Fibroblast of lung (primary cell): ENCODE measurements at regions not wholly inside any gene's neighbourhood (a gene's known extent, or its start where the extent isn't known, plus 50 kb on each side); places are given as distances from the start of the nearest gene placed in this dataset.

Experiments
- DNase-seq, 2 donors: peaks; one replicate each; pipeline versions ENCODE4 v3.0.0 to v3.0.0-alpha.2; 2010; ENCODE audit warnings: low read depth in 2 of 2
- H2AFZ ChIP-seq: 2 replicates; pipeline ENCODE4 v1.5.1; 2012; ENCODE audit warnings: low read length, control low read depth, inconsistent platforms
- H3K27ac ChIP-seq: 2 replicates; pipeline ENCODE4 v1.5.1; 2011; ENCODE audit warnings: low read length, control low read depth; ENCODE audit not compliant: insufficient read depth
- H3K27me3 ChIP-seq: 2 replicates; pipeline ENCODE4 v1.5.1; 2011; ENCODE audit warnings: mild to moderate bottlenecking, low read length; ENCODE audit not compliant: control insufficient read depth, insufficient read depth
- H3K36me3 ChIP-seq: 2 replicates; pipeline ENCODE4 v1.5.1; 2011; ENCODE audit warnings: low read length; ENCODE audit not compliant: control insufficient read depth, insufficient read depth
- H3K4me1 ChIP-seq: 2 replicates; pipeline ENCODE4 v1.5.1; 2011; ENCODE audit warnings: low read length; ENCODE audit not compliant: control insufficient read depth, insufficient read depth; ENCODE audit errors: extremely low read depth
- H3K4me2 ChIP-seq: 2 replicates; pipeline ENCODE4 v1.5.1; 2011; ENCODE audit warnings: low read length, control low read depth; ENCODE audit not compliant: insufficient read depth; ENCODE audit errors: extremely low read depth
- H3K4me3 ChIP-seq, 4 experiments: fragments of 200-600 bp in 1 of 4; sonication (generic) in 1 of 4; replicated peaks in 1 of 4; 2 replicates each; pipeline ENCODE4 v1.5.1; 2011 to 2016; ENCODE audit warnings: low read length in 4 of 4, low read depth in 3 of 4, mild to moderate bottlenecking in 3 of 4, control low read depth in 2 of 4, inconsistent platforms in 1 of 4, mixed read lengths in 1 of 4; ENCODE audit not compliant: insufficient read depth in 1 of 4; ENCODE audit errors: control extremely low read depth in 1 of 4
- H3K79me2 ChIP-seq: 2 replicates; pipeline ENCODE4 v1.5.1; 2012; ENCODE audit warnings: mild to moderate bottlenecking, low read length, inconsistent platforms; ENCODE audit not compliant: control insufficient read depth, insufficient read depth
- H3K9ac ChIP-seq: 2 replicates; pipeline ENCODE4 v1.5.1; 2011; ENCODE audit warnings: mild to moderate bottlenecking, low read length, control low read depth; ENCODE audit not compliant: insufficient read depth
- H3K9me3 ChIP-seq: 2 replicates; pipeline ENCODE4 v1.5.1; 2012; ENCODE audit warnings: low read depth, low read length; ENCODE audit not compliant: control insufficient read depth, insufficient read depth
- H4K20me1 ChIP-seq: 2 replicates; pipeline ENCODE4 v1.5.1; 2011; ENCODE audit warnings: low read length; ENCODE audit not compliant: control insufficient read depth, insufficient read depth; ENCODE audit errors: extremely low read depth
- EZH2 ChIP-seq: IDR thresholded peaks from 2 replicates; pipeline ENCODE4 v1.5.1; 2012; ENCODE audit warnings: low read length, control low read depth, mild to moderate bottlenecking; ENCODE audit errors: missing control alignments
- TF ChIP-seq, protein P1 (sequence below), 2 donors: IDR thresholded peaks in 1 of 2; conservative IDR thresholded peaks in 1 of 2; 1 replicate in 1 of 2; 2 replicates in 1 of 2; pipeline ENCODE4 v1.5.1; 2011 to 2012; ENCODE audit warnings: low read length in 2 of 2, control low read depth in 1 of 2, inconsistent platforms in 1 of 2, low read depth in 1 of 2, mild to moderate bottlenecking in 1 of 2

DNA sequence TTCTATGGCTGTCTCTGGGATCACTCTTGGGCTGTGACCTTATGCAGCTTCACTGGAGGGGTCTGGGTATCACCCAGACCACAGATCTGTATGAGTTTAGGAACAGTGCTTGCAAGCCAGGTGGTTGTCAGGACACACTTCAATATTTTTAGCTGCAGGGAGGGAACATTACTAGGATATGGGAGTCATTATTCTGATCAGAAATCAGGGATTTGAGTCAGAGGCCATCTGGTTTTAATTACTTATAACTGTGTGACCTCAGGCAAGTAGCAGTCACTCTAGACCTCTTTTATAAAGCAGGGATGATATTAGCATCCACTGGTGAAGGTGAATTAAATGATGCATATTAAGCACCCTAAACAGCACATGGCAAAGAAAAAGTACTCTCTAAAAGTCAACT lies 60.1 kb upstream of the NMUR2 start:
- no peak overlapping the region for H3K27ac ChIP-seq
- H3K4me3 ChIP-seq, result no peak overlapping the region
- no peaks in the 10 kb centered on the region for H4K20me1 ChIP-seq
- no peaks in the 10 kb centered on the region for H3K9me3 ChIP-seq
- H2AFZ ChIP-seq, result no peak overlapping the region
- H3K79me2 ChIP-seq, result no peaks in the 10 kb centered on the region
- H3K4me2 ChIP-seq, result no peak overlapping the region
- no peaks in the 10 kb centered on the region for H3K27me3 ChIP-seq
- no peak for TF ChIP-seq EZH2
- TF ChIP-seq, protein P1, sequence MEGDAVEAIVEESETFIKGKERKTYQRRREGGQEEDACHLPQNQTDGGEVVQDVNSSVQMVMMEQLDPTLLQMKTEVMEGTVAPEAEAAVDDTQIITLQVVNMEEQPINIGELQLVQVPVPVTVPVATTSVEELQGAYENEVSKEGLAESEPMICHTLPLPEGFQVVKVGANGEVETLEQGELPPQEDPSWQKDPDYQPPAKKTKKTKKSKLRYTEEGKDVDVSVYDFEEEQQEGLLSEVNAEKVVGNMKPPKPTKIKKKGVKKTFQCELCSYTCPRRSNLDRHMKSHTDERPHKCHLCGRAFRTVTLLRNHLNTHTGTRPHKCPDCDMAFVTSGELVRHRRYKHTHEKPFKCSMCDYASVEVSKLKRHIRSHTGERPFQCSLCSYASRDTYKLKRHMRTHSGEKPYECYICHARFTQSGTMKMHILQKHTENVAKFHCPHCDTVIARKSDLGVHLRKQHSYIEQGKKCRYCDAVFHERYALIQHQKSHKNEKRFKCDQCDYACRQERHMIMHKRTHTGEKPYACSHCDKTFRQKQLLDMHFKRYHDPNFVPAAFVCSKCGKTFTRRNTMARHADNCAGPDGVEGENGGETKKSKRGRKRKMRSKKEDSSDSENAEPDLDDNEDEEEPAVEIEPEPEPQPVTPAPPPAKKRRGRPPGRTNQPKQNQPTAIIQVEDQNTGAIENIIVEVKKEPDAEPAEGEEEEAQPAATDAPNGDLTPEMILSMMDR (conservative IDR thresholded peaks at IDR 0.05 in 1 of 2, IDR thresholded peaks at IDR 0.05 in 1 of 2; ENCODE audit: low read depth in 1 of 2, low read length in 2 of 2), result no peak
- no peak overlapping the region for H3K9ac ChIP-seq
- H3K36me3 ChIP-seq, result no peaks in the 10 kb centered on the region
- H3K4me1 ChIP-seq, result no peaks in the 10 kb centered on the region
- DNase-seq, result no peak

DNA sequence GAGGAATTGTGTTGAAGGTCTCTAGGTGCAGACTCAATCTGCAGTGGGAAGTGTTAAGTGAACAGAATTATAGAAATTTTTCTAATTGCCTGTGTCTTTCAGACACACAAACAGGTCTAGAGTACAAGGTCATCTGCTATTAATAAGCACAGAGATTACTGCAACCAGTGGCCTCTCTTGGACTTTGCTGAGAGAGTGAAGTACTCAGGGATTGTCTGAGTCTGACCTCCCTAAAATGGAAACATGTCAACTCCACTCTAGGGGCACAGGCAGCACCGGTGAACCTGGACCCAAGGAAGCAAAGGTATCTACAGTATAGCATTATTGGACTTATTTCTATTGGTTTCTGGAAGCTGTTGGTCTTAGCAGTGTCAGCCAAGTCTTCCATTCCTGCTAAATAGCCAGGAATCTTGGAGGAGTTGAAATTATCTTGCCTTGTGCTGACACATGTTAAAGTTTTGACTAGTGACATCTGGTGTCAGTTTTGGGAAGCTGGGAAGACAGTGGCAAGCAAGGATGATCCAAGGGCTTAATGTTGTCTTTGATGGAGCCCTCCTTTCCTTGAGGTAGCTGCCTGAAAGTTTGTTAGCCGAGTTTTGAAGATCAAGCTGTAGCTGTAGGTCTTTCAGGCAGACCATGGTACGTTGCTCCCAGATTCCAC lies 61.1 kb upstream of the NMUR2 start:
- TF ChIP-seq, protein P1 (conservative IDR thresholded peaks at IDR 0.05 in 1 of 2, IDR thresholded peaks at IDR 0.05 in 1 of 2; ENCODE audit: low read depth in 1 of 2, low read length in 2 of 2), result no peak
- TF ChIP-seq EZH2, result no peak
- H3K4me3 ChIP-seq, result no peak overlapping the region
- H3K79me2 ChIP-seq, result no peaks in the 10 kb centered on the region
- no peaks in the 10 kb centered on the region for H3K4me1 ChIP-seq
- H3K27ac ChIP-seq, result no peak overlapping the region
- no peak overlapping the region for H3K4me2 ChIP-seq
- H3K27me3 ChIP-seq, result no peaks in the 10 kb centered on the region
- no peaks in the 10 kb centered on the region for H3K9me3 ChIP-seq
- H3K9ac ChIP-seq, result no peak overlapping the region
- no peak for DNase-seq
- H3K36me3 ChIP-seq, result no peaks in the 10 kb centered on the region
- no peak overlapping the region for H2AFZ ChIP-seq
- H4K20me1 ChIP-seq, result no peaks in the 10 kb centered on the region

DNA sequence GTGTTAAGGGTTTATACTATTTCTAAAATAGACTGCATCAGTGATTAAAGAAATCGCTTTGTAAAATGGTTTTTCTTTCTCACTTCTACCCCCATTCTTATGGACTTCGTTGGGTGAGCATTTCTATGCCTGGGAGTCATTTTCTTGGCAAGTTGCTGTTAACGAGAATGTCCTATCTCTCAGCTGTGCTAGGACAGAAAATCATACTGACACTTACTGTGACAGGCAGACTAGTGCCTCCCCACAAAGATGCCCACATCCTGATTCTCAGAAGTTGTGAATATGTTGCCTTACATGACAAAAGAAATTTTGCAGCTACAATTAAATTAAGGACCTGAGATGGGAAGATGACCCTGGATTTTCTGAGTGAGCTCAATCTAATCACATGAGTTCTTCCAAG lies 65.1 kb upstream of the NMUR2 start:
- no peaks in the 10 kb centered on the region for H3K79me2 ChIP-seq
- no peak overlapping the region for H3K9ac ChIP-seq
- no peak overlapping the region for H3K4me2 ChIP-seq
- H3K4me3 ChIP-seq, result no peak overlapping the region
- no peaks in the 10 kb centered on the region for H3K27me3 ChIP-seq
- H3K27ac ChIP-seq, result no peak overlapping the region
- no peaks in the 10 kb centered on the region for H4K20me1 ChIP-seq
- no peaks in the 10 kb centered on the region for H3K4me1 ChIP-seq
- no peak overlapping the region for H2AFZ ChIP-seq
- H3K36me3 ChIP-seq, result no peaks in the 10 kb centered on the region
- no peak for DNase-seq
- no peaks in the 10 kb centered on the region for H3K9me3 ChIP-seq
- TF ChIP-seq, protein P1 (conservative IDR thresholded peaks at IDR 0.05 in 1 of 2, IDR thresholded peaks at IDR 0.05 in 1 of 2; ENCODE audit: low read depth in 1 of 2, low read length in 2 of 2), result no peak
- no peak for TF ChIP-seq EZH2
